ENCODE measurements at regions not wholly inside any gene's neighbourhood (a gene's known extent, or its start where the extent isn't known, plus 50 kb on each side); places are given as distances from the start of the nearest gene placed in this dataset.

- TF ChIP-seq, protein P1, sequence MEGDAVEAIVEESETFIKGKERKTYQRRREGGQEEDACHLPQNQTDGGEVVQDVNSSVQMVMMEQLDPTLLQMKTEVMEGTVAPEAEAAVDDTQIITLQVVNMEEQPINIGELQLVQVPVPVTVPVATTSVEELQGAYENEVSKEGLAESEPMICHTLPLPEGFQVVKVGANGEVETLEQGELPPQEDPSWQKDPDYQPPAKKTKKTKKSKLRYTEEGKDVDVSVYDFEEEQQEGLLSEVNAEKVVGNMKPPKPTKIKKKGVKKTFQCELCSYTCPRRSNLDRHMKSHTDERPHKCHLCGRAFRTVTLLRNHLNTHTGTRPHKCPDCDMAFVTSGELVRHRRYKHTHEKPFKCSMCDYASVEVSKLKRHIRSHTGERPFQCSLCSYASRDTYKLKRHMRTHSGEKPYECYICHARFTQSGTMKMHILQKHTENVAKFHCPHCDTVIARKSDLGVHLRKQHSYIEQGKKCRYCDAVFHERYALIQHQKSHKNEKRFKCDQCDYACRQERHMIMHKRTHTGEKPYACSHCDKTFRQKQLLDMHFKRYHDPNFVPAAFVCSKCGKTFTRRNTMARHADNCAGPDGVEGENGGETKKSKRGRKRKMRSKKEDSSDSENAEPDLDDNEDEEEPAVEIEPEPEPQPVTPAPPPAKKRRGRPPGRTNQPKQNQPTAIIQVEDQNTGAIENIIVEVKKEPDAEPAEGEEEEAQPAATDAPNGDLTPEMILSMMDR (IDR thresholded peaks at IDR 0.05): no peak
- no peak for TF ChIP-seq POLR2A (IDR thresholded peaks at IDR 0.05)
Observed at GRCh38 chr12:84313323-84313675, 599.3 kb downstream of the SLC6A15 start.
